Heart left ventricle (tissue), 16 donors: ENCODE measurements at regions not wholly inside any gene's neighbourhood (a gene's known extent, or its start where the extent isn't known, plus 50 kb on each side); places are given as distances from the start of the nearest gene placed in this dataset.
"Not testable (repeated sequence)": the region's sequence is repeated elsewhere in the genome, so short reads cannot be mapped to it uniquely, and the experiment has no call there.

Experiments used
- ATAC-seq, 4 donors: fragments of 200-7000 bp; cut with Tn5 transposase; one replicate each; pipeline ENCODE4 v1.9.1; 2020 to 2022; ENCODE audit warnings: moderate library complexity in 4 of 4, mild to moderate bottlenecking in 3 of 4, moderate number of reproducible peaks in 1 of 4
- DNase-seq, 5 donors: peaks; one replicate each; pipeline ENCODE4 v3.0.0-alpha.2; 2020
- H3K27ac ChIP-seq, 12 donors: fragments of 200-600 bp; sonication (generic) in 4 of 12; one replicate each; pipeline versions ENCODE4 v1.5.0 to v1.8.0; 2016 to 2022; ENCODE audit warnings: mild to moderate bottlenecking in 2 of 12
- H3K27me3 ChIP-seq, 9 donors: fragments of 200-600 bp; sonication (generic) in 2 of 9; one replicate each; pipeline versions ENCODE4 v1.5.1 to v1.8.0; 2016 to 2022; ENCODE audit warnings: mild to moderate bottlenecking in 3 of 9
- H3K36me3 ChIP-seq, 9 donors: fragments of 200-600 bp; sonication (generic) in 2 of 9; one replicate each; pipeline versions ENCODE4 v1.5.0 to v1.8.0; 2018 to 2022; ENCODE audit warnings: mild to moderate bottlenecking in 2 of 9
- H3K4me1 ChIP-seq, 12 donors: fragments of 200-600 bp; sonication (generic) in 4 of 12; one replicate each; pipeline versions ENCODE4 v1.5.0 to v1.8.0; 2016 to 2022; ENCODE audit warnings: mild to moderate bottlenecking in 3 of 12
- H3K4me3 ChIP-seq, 12 donors: fragments of 200-600 bp; sonication (generic) in 4 of 12; one replicate each; pipeline versions ENCODE4 v1.5.0 to v1.8.0; 2017 to 2022; ENCODE audit warnings: mild to moderate bottlenecking in 9 of 12, moderate library complexity in 4 of 12
- H3K9me3 ChIP-seq, 12 donors: fragments of 200-600 bp; sonication (generic) in 4 of 12; one replicate each; pipeline versions ENCODE4 v1.5.0 to v1.8.0; 2016 to 2022; ENCODE audit warnings: mild to moderate bottlenecking in 1 of 12
- CTCF ChIP-seq, 12 donors: fragments of 200-600 bp; sonication (generic) in 4 of 12; IDR thresholded peaks; one replicate each; pipeline versions ENCODE4 v1.5.0 to v1.8.0; 2018 to 2022; ENCODE audit warnings: antibody characterized with exemption in 12 of 12, mild to moderate bottlenecking in 5 of 12
- POLR2A ChIP-seq, 2 donors: fragments of 450-650 bp; IDR thresholded peaks; one replicate each; pipeline ENCODE4 v1.6.1; 2017; ENCODE audit warnings: antibody characterized with exemption in 2 of 2, mild to moderate bottlenecking in 2 of 2, moderate library complexity in 2 of 2
- WGBS, 4 donors: extraction: QIAGEN DNeasy Blood & Tissue Kit in 2 of 4; methylation state at CpG; one replicate each; pipeline versions ENCODE4 v1.1.5 to v1.1.7; 2013 to 2018; 5-methylcytosine and 5-hydroxymethylcytosine counted together
- intact Hi-C, 10 donors: fragments of 100-400 bp; cut with DNase I; formaldehyde crosslinking; loops; one replicate each; pipeline versions ENCODE4 v1.11.1 to v1.14.2; 2022
- donor health status: ischemic (EF 13 %, LVEDD 7.1; RV severe dilation, severe dysfunction).
- donor health status: healthy with polysubstance abuse.
- donor health status: DM: no; HTN: yes; CAD: no.
- donor health status: DM: no; HTN: no; CAD: no.
- donor health status: ischemic (EF 25% LVEDD 6.9; RV normal size, moderate dysfunction).
- donor health status: ischemic (EF 25% LVEDD 5.7; RV mildly dilated, moderate dysfunction).
- donor health status: healthy.
- donor health status: DM: yes; HTN: yes; CAD: no.
- donor health status: ischemic (EF 35%, LVEDD 5.7; RV mildly dilated, moderate dysfunction).
- donor health status: nonischemic (EF 11% LVEDD 7.7; RV severe dilation, severe dysfunction).
- donor health status: DM: yes; HTN: yes; CAD: no.
- donor health status: PGD.
- donor health status: ischemic (EF 29% LVEDD 5.4; RV normal size, mild dysfunction).
- donor health status: nonischemic (EF 23%, LVEDD 6.1; RV moderate dilation, normal function).

GRCh38 chr7:110420788-110421187 lies 670.1 kb upstream of the LRRN3 start:
- intact Hi-C loops: no loop called here
- 72 to 97% (median 81%) methylated on average over 1 of the region's 1 CpG for WGBS, 4 donors
- TF ChIP-seq CTCF (IDR thresholded peaks at IDR 0.05) (no peak), POLR2A (IDR thresholded peaks at IDR 0.05) (no peak)
- no peak for ATAC-seq
- no peaks in the 10 kb centered on the region for H3K27me3 ChIP-seq
- H3K27ac ChIP-seq: no peak overlapping the region
- no peak for DNase-seq
- H3K4me1 ChIP-seq: no peaks in the 10 kb centered on the region
- H3K4me3 ChIP-seq: no peak overlapping the region
- H3K36me3 ChIP-seq: no peaks in the 10 kb centered on the region
- H3K9me3 ChIP-seq: no peaks in the 10 kb centered on the region

GRCh38 chr7:110421490-110422241 lies 669.3 kb upstream of the LRRN3 start:
- H3K4me3 ChIP-seq: no peak overlapping the region
- TF ChIP-seq CTCF (IDR thresholded peaks at IDR 0.05) (no peak), POLR2A (IDR thresholded peaks at IDR 0.05) (no peak)
- H3K36me3 ChIP-seq: no peaks in the 10 kb centered on the region
- intact Hi-C loops: no loop called here
- no peak overlapping the region for H3K27ac ChIP-seq
- no peaks in the 10 kb centered on the region for H3K27me3 ChIP-seq
- DNase-seq (no peak), ATAC-seq (no peak)
- no peaks in the 10 kb centered on the region for H3K9me3 ChIP-seq
- 53 to 66% (median 62%) methylated on average over 5 of the region's 5 CpGs for WGBS, 4 donors
- H3K4me1 ChIP-seq: no peaks in the 10 kb centered on the region

GRCh38 chr7:110432061-110432553 lies 658.8 kb upstream of the LRRN3 start:
- WGBS, 4 donors: 94 to 97% (median 95%) methylated on average over 8 of the region's 8 CpGs
- Histone ChIP-seq H3K27ac (no peak overlapping the region), H3K27me3 (no peaks in the 10 kb centered on the region), H3K4me3 (no peak overlapping the region), H3K4me1 (no peaks in the 10 kb centered on the region), H3K9me3 (no peaks in the 10 kb centered on the region), H3K36me3 (no peaks in the 10 kb centered on the region)
- ATAC-seq: no peak
- DNase-seq: no peak
- intact Hi-C loops: no loop called here
- no peak for TF ChIP-seq CTCF (IDR thresholded peaks at IDR 0.05)
- no peak for TF ChIP-seq POLR2A (IDR thresholded peaks at IDR 0.05)

GRCh38 chr7:110438926-110439325 lies 652.0 kb upstream of the LRRN3 start:
- H3K36me3 ChIP-seq, intact Hi-C loops, H3K27ac ChIP-seq, DNase-seq, H3K27me3 ChIP-seq, ATAC-seq, H3K4me3 ChIP-seq, H3K4me1 ChIP-seq, H3K9me3 ChIP-seq: not testable (repeated sequence)
- WGBS, 4 donors: 92 to 98% (median 94%) methylated on average over 2 of the region's 2 CpGs
